H1 (cell line): ENCODE measurements at regions not wholly inside any gene's neighbourhood (a gene's known extent, or its start where the extent isn't known, plus 50 kb on each side); places are given as distances from the start of the nearest gene placed in this dataset.

ENCODE experiments used
- BCL11A ChIP-seq, 2 experiments: IDR thresholded peaks; one replicate each; pipeline ENCODE4 v1.6.1; 2011; ENCODE audit warnings: low read depth in 2 of 2, low read length in 2 of 2, mild to moderate bottlenecking in 2 of 2
- CTCF ChIP-seq, 3 experiments: IDR thresholded peaks; 1 replicate in 2 of 3; 2 replicates in 1 of 3; pipeline versions ENCODE4 v1.5.1 to v1.6.1; 2011; ENCODE audit warnings: low read length in 3 of 3, mild to moderate bottlenecking in 3 of 3, inconsistent platforms in 2 of 3, low read depth in 1 of 3, moderate library complexity in 1 of 3; ENCODE audit not compliant: insufficient read depth in 1 of 3; ENCODE audit errors: control extremely low read depth in 1 of 3
- NRF1 ChIP-seq: IDR thresholded peaks from 2 replicates; pipeline ENCODE4 v1.6.1; 2011; ENCODE audit warnings: mild to moderate bottlenecking, low read depth, low read length, improper control_type of control experiment
- RFX5 ChIP-seq: IDR thresholded peaks from 2 replicates; pipeline ENCODE4 v1.6.1; 2011; ENCODE audit warnings: low read depth, low read length, improper control_type of control experiment, borderline replicate concordance
- SIX5 ChIP-seq: IDR thresholded peaks from 2 replicates; pipeline ENCODE4 v1.6.1; 2011; ENCODE audit warnings: mild to moderate bottlenecking, low read depth, low read length
- SP1 ChIP-seq: IDR thresholded peaks from 2 replicates; pipeline ENCODE4 v1.6.1; 2011; ENCODE audit warnings: low read depth, low read length
- SP4 ChIP-seq: IDR thresholded peaks from 2 replicates; pipeline ENCODE4 v1.6.1; 2012; ENCODE audit warnings: low read length, inconsistent platforms
- TAF7 ChIP-seq: optimal IDR thresholded peaks from 2 replicates; pipeline ENCODE3; 2011; ENCODE audit warnings: low read depth, mild to moderate bottlenecking, inconsistent platforms, low read length, moderate library complexity, borderline replicate concordance
- TF ChIP-seq, protein P1 (sequence below): fragments of 300-600 bp; sonication (generic); IDR thresholded peaks from 2 replicates; pipeline ENCODE4 v1.7.1; 2012; ENCODE audit warnings: low read length, moderate library complexity, mild to moderate bottlenecking, inconsistent platforms; ENCODE audit not compliant: insufficient replicate concordance
- TF ChIP-seq, protein P2 (sequence below): IDR thresholded peaks from 2 replicates; pipeline ENCODE4 v1.6.1; 2012; ENCODE audit warnings: inconsistent platforms

DNA sequence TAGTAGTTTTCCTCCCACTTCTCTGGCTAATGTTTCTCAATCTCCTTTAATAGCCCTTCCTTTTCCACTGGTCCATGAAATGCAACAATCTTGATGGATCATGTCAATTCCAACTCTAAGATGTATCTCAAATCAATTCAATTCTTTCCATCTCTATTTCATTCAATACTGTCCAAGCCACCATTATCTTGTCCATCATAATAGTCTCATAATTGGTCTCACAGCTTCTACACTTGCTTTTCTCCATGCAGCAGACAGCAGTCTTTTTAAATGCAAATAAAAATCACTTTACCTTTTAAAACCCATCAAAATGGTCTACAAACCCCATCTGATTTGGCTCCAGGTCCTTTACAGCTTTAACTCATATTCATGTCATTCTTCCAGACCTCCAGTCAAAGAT lies 226.6 kb downstream of the EPHA4 start (continued):
- TF ChIP-seq, protein P1, sequence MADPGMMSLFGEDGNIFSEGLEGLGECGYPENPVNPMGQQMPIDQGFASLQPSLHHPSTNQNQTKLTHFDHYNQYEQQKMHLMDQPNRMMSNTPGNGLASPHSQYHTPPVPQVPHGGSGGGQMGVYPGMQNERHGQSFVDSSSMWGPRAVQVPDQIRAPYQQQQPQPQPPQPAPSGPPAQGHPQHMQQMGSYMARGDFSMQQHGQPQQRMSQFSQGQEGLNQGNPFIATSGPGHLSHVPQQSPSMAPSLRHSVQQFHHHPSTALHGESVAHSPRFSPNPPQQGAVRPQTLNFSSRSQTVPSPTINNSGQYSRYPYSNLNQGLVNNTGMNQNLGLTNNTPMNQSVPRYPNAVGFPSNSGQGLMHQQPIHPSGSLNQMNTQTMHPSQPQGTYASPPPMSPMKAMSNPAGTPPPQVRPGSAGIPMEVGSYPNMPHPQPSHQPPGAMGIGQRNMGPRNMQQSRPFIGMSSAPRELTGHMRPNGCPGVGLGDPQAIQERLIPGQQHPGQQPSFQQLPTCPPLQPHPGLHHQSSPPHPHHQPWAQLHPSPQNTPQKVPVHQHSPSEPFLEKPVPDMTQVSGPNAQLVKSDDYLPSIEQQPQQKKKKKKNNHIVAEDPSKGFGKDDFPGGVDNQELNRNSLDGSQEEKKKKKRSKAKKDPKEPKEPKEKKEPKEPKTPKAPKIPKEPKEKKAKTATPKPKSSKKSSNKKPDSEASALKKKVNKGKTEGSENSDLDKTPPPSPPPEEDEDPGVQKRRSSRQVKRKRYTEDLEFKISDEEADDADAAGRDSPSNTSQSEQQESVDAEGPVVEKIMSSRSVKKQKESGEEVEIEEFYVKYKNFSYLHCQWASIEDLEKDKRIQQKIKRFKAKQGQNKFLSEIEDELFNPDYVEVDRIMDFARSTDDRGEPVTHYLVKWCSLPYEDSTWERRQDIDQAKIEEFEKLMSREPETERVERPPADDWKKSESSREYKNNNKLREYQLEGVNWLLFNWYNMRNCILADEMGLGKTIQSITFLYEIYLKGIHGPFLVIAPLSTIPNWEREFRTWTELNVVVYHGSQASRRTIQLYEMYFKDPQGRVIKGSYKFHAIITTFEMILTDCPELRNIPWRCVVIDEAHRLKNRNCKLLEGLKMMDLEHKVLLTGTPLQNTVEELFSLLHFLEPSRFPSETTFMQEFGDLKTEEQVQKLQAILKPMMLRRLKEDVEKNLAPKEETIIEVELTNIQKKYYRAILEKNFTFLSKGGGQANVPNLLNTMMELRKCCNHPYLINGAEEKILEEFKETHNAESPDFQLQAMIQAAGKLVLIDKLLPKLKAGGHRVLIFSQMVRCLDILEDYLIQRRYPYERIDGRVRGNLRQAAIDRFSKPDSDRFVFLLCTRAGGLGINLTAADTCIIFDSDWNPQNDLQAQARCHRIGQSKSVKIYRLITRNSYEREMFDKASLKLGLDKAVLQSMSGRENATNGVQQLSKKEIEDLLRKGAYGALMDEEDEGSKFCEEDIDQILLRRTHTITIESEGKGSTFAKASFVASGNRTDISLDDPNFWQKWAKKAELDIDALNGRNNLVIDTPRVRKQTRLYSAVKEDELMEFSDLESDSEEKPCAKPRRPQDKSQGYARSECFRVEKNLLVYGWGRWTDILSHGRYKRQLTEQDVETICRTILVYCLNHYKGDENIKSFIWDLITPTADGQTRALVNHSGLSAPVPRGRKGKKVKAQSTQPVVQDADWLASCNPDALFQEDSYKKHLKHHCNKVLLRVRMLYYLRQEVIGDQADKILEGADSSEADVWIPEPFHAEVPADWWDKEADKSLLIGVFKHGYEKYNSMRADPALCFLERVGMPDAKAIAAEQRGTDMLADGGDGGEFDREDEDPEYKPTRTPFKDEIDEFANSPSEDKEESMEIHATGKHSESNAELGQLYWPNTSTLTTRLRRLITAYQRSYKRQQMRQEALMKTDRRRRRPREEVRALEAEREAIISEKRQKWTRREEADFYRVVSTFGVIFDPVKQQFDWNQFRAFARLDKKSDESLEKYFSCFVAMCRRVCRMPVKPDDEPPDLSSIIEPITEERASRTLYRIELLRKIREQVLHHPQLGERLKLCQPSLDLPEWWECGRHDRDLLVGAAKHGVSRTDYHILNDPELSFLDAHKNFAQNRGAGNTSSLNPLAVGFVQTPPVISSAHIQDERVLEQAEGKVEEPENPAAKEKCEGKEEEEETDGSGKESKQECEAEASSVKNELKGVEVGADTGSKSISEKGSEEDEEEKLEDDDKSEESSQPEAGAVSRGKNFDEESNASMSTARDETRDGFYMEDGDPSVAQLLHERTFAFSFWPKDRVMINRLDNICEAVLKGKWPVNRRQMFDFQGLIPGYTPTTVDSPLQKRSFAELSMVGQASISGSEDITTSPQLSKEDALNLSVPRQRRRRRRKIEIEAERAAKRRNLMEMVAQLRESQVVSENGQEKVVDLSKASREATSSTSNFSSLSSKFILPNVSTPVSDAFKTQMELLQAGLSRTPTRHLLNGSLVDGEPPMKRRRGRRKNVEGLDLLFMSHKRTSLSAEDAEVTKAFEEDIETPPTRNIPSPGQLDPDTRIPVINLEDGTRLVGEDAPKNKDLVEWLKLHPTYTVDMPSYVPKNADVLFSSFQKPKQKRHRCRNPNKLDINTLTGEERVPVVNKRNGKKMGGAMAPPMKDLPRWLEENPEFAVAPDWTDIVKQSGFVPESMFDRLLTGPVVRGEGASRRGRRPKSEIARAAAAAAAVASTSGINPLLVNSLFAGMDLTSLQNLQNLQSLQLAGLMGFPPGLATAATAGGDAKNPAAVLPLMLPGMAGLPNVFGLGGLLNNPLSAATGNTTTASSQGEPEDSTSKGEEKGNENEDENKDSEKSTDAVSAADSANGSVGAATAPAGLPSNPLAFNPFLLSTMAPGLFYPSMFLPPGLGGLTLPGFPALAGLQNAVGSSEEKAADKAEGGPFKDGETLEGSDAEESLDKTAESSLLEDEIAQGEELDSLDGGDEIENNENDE, result no peak
- no peak for TF ChIP-seq RFX5
- no peak for TF ChIP-seq TAF7
- TF ChIP-seq CTCF (IDR thresholded peaks at IDR 0.05; ENCODE audit: control extremely low read depth in 1 of 3, insufficient read depth in 1 of 3, low read depth in 1 of 3, low read length in 3 of 3), result no peak
- TF ChIP-seq SP4, result no peak
- no peak for TF ChIP-seq SP1
- TF ChIP-seq, protein P2, sequence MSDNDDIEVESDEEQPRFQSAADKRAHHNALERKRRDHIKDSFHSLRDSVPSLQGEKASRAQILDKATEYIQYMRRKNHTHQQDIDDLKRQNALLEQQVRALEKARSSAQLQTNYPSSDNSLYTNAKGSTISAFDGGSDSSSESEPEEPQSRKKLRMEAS, result no peak
- no peak for TF ChIP-seq SIX5
- no peak for TF ChIP-seq BCL11A (IDR thresholded peaks at IDR 0.05; ENCODE audit: low read depth in 2 of 2, low read length in 2 of 2)
- TF ChIP-seq NRF1, result no peak
